Fibroblast of peridontal ligament (primary cell): ENCODE measurements at regions not wholly inside any gene's neighbourhood (a gene's known extent, or its start where the extent isn't known, plus 50 kb on each side); places are given as distances from the start of the nearest gene placed in this dataset.
A peak's percentile ranks its signal among the peaks of the same experiment; 100 is the strongest.

ENCODE experiments used
- DNase-seq: peaks from one replicate; pipeline ENCODE4 v3.0.0-alpha.2; 2010; ENCODE audit errors: extremely low read depth

GRCh38 chr1:48055876-48056764 lies 58.9 kb upstream of the TRABD2B start:
- DNase-seq: no peak

GRCh38 chr1:48054232-48054631 lies 57.0 kb upstream of the TRABD2B start:
- no peak for DNase-seq

GRCh38 chr1:48052923-48053291 lies 55.7 kb upstream of the TRABD2B start:
- no peak for DNase-seq

- DNase-seq: peak; percentile 6
Observed at GRCh38 chr1:48051466-48052126, 54.4 kb upstream of the TRABD2B start.

GRCh38 chr1:48049823-48050535 lies 52.8 kb upstream of the TRABD2B start:
- no peak for DNase-seq

- DNase-seq: no peak
Observed at GRCh38 chr1:48048980-48049379, 51.8 kb upstream of the TRABD2B start.

GRCh38 chr1:48048064-48048463 lies 50.9 kb upstream of the TRABD2B start:
- peak; percentile 72 for DNase-seq

- DNase-seq: peak; percentile 52
Observed at GRCh38 chr1:48047116-48047515, 49.9 kb upstream of the TRABD2B start.
